Loucy (cell line): ENCODE measurements at regions not wholly inside any gene's neighbourhood (a gene's known extent, or its start where the extent isn't known, plus 50 kb on each side); places are given as distances from the start of the nearest gene placed in this dataset.

Experiments
- EZH2phosphoT487 ChIP-seq: fragments of 200-600 bp; IDR thresholded peaks from 2 replicates; pipeline ENCODE4 v1.6.1; 2018; ENCODE audit warnings: antibody characterized with exemption, mild to moderate bottlenecking, moderate library complexity, borderline replicate concordance
- TF ChIP-seq, protein P1 (sequence below): fragments of 200-600 bp; sonication (generic); conservative IDR thresholded peaks from 2 replicates; pipeline ENCODE4 v1.5.1; 2014; ENCODE audit warnings: mild to moderate bottlenecking, antibody characterized with exemption, low read length

DNA sequence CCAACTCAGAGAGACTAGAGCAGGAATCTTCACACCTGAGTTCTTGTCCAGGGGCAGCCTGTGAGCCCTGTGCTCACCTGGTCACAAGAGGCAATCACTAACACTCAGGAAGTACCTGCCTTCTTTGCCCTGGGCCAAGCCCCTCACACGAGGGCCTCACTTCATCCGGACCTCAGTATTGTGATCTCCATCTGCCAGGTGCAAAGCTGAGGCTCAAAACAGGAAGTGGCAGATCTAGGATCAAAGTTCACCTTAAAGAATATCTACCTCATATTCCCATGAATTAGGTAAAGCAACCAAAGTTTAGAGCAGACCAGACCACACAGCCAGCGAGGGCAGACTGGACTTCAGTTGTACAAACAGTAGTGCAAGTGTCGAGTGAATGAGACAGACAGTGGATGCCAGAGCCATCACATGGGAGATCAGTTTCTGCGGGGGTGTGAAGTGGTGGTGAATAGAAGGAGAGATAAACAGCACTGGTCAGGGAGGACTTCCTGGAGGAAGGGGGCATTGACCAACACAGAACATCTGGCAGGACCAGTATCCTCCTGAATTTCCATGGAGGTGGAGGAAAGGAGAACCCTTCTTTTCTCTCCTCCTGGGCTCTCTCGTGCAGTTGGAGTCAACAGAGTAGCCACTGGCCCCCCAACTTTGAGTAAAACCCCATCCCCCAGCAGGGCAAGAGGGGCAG, 116.6 kb upstream of the ZBTB40 start:
- TF ChIP-seq, protein P1, sequence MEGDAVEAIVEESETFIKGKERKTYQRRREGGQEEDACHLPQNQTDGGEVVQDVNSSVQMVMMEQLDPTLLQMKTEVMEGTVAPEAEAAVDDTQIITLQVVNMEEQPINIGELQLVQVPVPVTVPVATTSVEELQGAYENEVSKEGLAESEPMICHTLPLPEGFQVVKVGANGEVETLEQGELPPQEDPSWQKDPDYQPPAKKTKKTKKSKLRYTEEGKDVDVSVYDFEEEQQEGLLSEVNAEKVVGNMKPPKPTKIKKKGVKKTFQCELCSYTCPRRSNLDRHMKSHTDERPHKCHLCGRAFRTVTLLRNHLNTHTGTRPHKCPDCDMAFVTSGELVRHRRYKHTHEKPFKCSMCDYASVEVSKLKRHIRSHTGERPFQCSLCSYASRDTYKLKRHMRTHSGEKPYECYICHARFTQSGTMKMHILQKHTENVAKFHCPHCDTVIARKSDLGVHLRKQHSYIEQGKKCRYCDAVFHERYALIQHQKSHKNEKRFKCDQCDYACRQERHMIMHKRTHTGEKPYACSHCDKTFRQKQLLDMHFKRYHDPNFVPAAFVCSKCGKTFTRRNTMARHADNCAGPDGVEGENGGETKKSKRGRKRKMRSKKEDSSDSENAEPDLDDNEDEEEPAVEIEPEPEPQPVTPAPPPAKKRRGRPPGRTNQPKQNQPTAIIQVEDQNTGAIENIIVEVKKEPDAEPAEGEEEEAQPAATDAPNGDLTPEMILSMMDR, result no peak
- no peak for TF ChIP-seq EZH2phosphoT487
